ENCODE measurements at regions not wholly inside any gene's neighbourhood (a gene's known extent, or its start where the extent isn't known, plus 50 kb on each side); places are given as distances from the start of the nearest gene placed in this dataset.

GRCh38 chr16:11431915-11432465 lies 86.7 kb downstream of the RMI2 start (continued):
- TF ChIP-seq ATF2 (CRISPR knock-in tag; IDR thresholded peaks at IDR 0.05): peak; percentile 59
- no peak for TF ChIP-seq ZNF780A (CRISPR knock-in tag; IDR thresholded peaks at IDR 0.05)
- peak; percentile 63 for TF ChIP-seq HNF4G (IDR thresholded peaks at IDR 0.05; ENCODE audit: borderline replicate concordance, low read depth, low read length)
- TF ChIP-seq HNF4G (CRISPR knock-in tag; IDR thresholded peaks at IDR 0.05; ENCODE audit: borderline replicate concordance, low read depth): no peak
- TF ChIP-seq, protein P1, sequence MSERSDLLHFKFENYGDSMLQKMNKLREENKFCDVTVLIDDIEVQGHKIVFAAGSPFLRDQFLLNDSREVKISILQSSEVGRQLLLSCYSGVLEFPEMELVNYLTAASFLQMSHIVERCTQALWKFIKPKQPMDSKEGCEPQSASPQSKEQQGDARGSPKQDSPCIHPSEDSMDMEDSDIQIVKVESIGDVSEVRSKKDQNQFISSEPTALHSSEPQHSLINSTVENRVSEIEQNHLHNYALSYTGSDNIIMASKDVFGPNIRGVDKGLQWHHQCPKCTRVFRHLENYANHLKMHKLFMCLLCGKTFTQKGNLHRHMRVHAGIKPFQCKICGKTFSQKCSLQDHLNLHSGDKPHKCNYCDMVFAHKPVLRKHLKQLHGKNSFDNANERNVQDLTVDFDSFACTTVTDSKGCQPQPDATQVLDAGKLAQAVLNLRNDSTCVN (CRISPR knock-in tag; IDR thresholded peaks at IDR 0.05; ENCODE audit: borderline replicate concordance): no peak
- peak; percentile 8 for TF ChIP-seq TEAD3 (CRISPR knock-in tag; optimal IDR thresholded peaks at IDR 0.05; ENCODE audit: borderline replicate concordance)
- TF ChIP-seq ZNF350 (CRISPR knock-in tag; IDR thresholded peaks at IDR 0.05; ENCODE audit: borderline replicate concordance, low read depth): no peak
- no peak for TF ChIP-seq ZNF33A (CRISPR knock-in tag; IDR thresholded peaks at IDR 0.05; ENCODE audit: borderline replicate concordance)
- no peak for TF ChIP-seq TAF15 (IDR thresholded peaks at IDR 0.05; ENCODE audit: low read depth, low read length, poor library complexity, severe bottlenecking)
- 0 out of 2 replicates have a peak, but pooled peaks have one; percentile 48 for TF ChIP-seq ZFP1 (CRISPR knock-in tag; IDR thresholded peaks at IDR 0.05)
- no peak for TF ChIP-seq ZNF142 (CRISPR knock-in tag; IDR thresholded peaks at IDR 0.05)
- TF ChIP-seq PHB2 (IDR thresholded peaks at IDR 0.05; ENCODE audit: partially characterized antibody): no peak
- TF ChIP-seq, protein P2, sequence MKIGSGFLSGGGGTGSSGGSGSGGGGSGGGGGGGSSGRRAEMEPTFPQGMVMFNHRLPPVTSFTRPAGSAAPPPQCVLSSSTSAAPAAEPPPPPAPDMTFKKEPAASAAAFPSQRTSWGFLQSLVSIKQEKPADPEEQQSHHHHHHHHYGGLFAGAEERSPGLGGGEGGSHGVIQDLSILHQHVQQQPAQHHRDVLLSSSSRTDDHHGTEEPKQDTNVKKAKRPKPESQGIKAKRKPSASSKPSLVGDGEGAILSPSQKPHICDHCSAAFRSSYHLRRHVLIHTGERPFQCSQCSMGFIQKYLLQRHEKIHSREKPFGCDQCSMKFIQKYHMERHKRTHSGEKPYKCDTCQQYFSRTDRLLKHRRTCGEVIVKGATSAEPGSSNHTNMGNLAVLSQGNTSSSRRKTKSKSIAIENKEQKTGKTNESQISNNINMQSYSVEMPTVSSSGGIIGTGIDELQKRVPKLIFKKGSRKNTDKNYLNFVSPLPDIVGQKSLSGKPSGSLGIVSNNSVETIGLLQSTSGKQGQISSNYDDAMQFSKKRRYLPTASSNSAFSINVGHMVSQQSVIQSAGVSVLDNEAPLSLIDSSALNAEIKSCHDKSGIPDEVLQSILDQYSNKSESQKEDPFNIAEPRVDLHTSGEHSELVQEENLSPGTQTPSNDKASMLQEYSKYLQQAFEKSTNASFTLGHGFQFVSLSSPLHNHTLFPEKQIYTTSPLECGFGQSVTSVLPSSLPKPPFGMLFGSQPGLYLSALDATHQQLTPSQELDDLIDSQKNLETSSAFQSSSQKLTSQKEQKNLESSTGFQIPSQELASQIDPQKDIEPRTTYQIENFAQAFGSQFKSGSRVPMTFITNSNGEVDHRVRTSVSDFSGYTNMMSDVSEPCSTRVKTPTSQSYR (CRISPR knock-in tag; IDR thresholded peaks at IDR 0.05; ENCODE audit: borderline replicate concordance): peak; percentile 6; the same call in 1 of the 2 replicates
- no peak for TF ChIP-seq SCMH1 (CRISPR knock-in tag; IDR thresholded peaks at IDR 0.05; ENCODE audit: borderline replicate concordance)
- TF ChIP-seq BHLHE40 (IDR thresholded peaks at IDR 0.05; ENCODE audit: low read length): peak; percentile 84
- no peak for TF ChIP-seq IRF1 (CRISPR knock-in tag; IDR thresholded peaks at IDR 0.05; ENCODE audit: low read depth)
- 0 out of 2 replicates have a peak, but pooled peaks have one; percentile 22 for TF ChIP-seq MAFG (CRISPR knock-in tag; IDR thresholded peaks at IDR 0.05)
- no peak for TF ChIP-seq ZNF235 (CRISPR knock-in tag; IDR thresholded peaks at IDR 0.05; ENCODE audit: borderline replicate concordance)

All from HepG2 (cell line).